Left ventricle myocardium inferior (tissue), 1 donor: ENCODE measurements at regions not wholly inside any gene's neighbourhood (a gene's known extent, or its start where the extent isn't known, plus 50 kb on each side); places are given as distances from the start of the nearest gene placed in this dataset.
"Not testable (repeated sequence)": the region's sequence is repeated elsewhere in the genome, so short reads cannot be mapped to it uniquely, and the experiment has no call there.

Experiments used
- DNase-seq: peaks from one replicate; pipeline ENCODE4 v3.0.0-alpha.2; 2020
- H3K27ac ChIP-seq: fragments of 200-600 bp; replicated peaks from 2 replicates; pipeline ENCODE4 v1.8.0; 2021
- H3K27me3 ChIP-seq: fragments of 200-600 bp; 2 replicates; pipeline ENCODE4 v1.8.0; 2021; ENCODE audit warnings: low read depth
- H3K36me3 ChIP-seq: fragments of 200-600 bp; 2 replicates; pipeline ENCODE4 v1.8.0; 2021
- H3K4me1 ChIP-seq: fragments of 200-600 bp; 2 replicates; pipeline ENCODE4 v1.8.0; 2021
- H3K4me3 ChIP-seq: fragments of 200-600 bp; 2 replicates; pipeline ENCODE4 v1.8.0; 2021; ENCODE audit warnings: mild to moderate bottlenecking, moderate library complexity
- H3K9me3 ChIP-seq: fragments of 200-600 bp; replicated peaks from 2 replicates; pipeline ENCODE4 v1.8.0; 2021
- CTCF ChIP-seq: fragments of 200-600 bp; IDR thresholded peaks from 2 replicates; pipeline ENCODE4 v1.8.0; 2021; ENCODE audit warnings: antibody characterized with exemption, mild to moderate bottlenecking, borderline replicate concordance
- intact Hi-C: fragments of 100-400 bp; cut with micrococcal nuclease; formaldehyde crosslinking; loops from one replicate; pipeline ENCODE4 v1.11.0; 2022
- donor health status: DM: no; HTN: yes; CAD: no; lungs with severe emphysema.

- no peaks in the 10 kb centered on the region for H3K4me1 ChIP-seq
- no peaks in the 10 kb centered on the region for H3K27me3 ChIP-seq
- TF ChIP-seq CTCF = no peak
- no peak for DNase-seq
- H3K27ac ChIP-seq = no peak overlapping the region
- no peak overlapping the region for H3K4me3 ChIP-seq
- peaks cover 8% of the 10 kb centered on the region for H3K9me3 ChIP-seq
- no peaks in the 10 kb centered on the region for H3K36me3 ChIP-seq
- intact Hi-C loops = no loop called here
Observed at GRCh38 chr18:39313992-39314391, 1748.4 kb upstream of the CELF4 start.

- DNase-seq = no peak
- intact Hi-C loops = no loop called here
- Histone ChIP-seq H3K9me3 (peaks cover 17% of the 10 kb centered on the region), H3K36me3 (no peaks in the 10 kb centered on the region), H3K4me3 (no peak overlapping the region), H3K4me1 (no peaks in the 10 kb centered on the region), H3K27ac (no peak overlapping the region), H3K27me3 (no peaks in the 10 kb centered on the region)
- TF ChIP-seq CTCF = no peak
Observed at GRCh38 chr18:39311111-39311712, 1745.6 kb upstream of the CELF4 start.

- intact Hi-C loops, H3K36me3 ChIP-seq, DNase-seq, H3K4me1 ChIP-seq, H3K4me3 ChIP-seq, H3K27me3 ChIP-seq, H3K27ac ChIP-seq: not testable (repeated sequence)
- peaks cover 17% of the 10 kb centered on the region for H3K9me3 ChIP-seq
Observed at GRCh38 chr18:39308931-39309521, 1743.4 kb upstream of the CELF4 start.

- Histone ChIP-seq H3K9me3 (peaks cover 24% of the 10 kb centered on the region), H3K4me3 (no peak overlapping the region), H3K36me3 (no peaks in the 10 kb centered on the region), H3K4me1 (no peaks in the 10 kb centered on the region), H3K27ac (no peak overlapping the region), H3K27me3 (no peaks in the 10 kb centered on the region)
- intact Hi-C loops = no loop called here
- no peak for DNase-seq
- no peak for TF ChIP-seq CTCF
Observed at GRCh38 chr18:39305766-39306165, 1740.2 kb upstream of the CELF4 start.

- TF ChIP-seq CTCF = no peak
- DNase-seq = no peak
- Histone ChIP-seq H3K4me1 (no peaks in the 10 kb centered on the region), H3K36me3 (no peaks in the 10 kb centered on the region), H3K27ac (no peak overlapping the region), H3K9me3 (peaks cover 7% of the 10 kb centered on the region), H3K27me3 (no peaks in the 10 kb centered on the region), H3K4me3 (no peak overlapping the region)
- intact Hi-C loops = no loop called here
Observed at GRCh38 chr18:39302481-39302880, 1736.9 kb upstream of the CELF4 start.

- TF ChIP-seq CTCF = no peak
- no peak overlapping the region for H3K27ac ChIP-seq
- no peak overlapping the region for H3K4me3 ChIP-seq
- H3K27me3 ChIP-seq = no peaks in the 10 kb centered on the region
- intact Hi-C loops = no loop called here
- H3K4me1 ChIP-seq = no peaks in the 10 kb centered on the region
- no peak for DNase-seq
- H3K36me3 ChIP-seq = no peaks in the 10 kb centered on the region
- peaks cover 9% of the 10 kb centered on the region for H3K9me3 ChIP-seq
Observed at GRCh38 chr18:39299152-39299551, 1733.6 kb upstream of the CELF4 start.
